H9 (cell line): ENCODE measurements at regions not wholly inside any gene's neighbourhood (a gene's known extent, or its start where the extent isn't known, plus 50 kb on each side); places are given as distances from the start of the nearest gene placed in this dataset.

Experiments used
- DNase-seq: peaks from one replicate; pipeline ENCODE4 v3.0.0-alpha.2; 2017
- H2AFZ ChIP-seq: one replicate; pipeline ENCODE4 v1.6.1; 2013; ENCODE audit warnings: mild to moderate bottlenecking, low read length, control low read depth, moderate library complexity
- H2AK5ac ChIP-seq: 2 replicates; pipeline ENCODE4 v1.6.1; 2013; ENCODE audit warnings: low read length, control low read depth, mixed read lengths; ENCODE audit not compliant: insufficient read length
- H2BK120ac ChIP-seq: one replicate; pipeline ENCODE4 v1.6.1; 2013; ENCODE audit warnings: low read depth, mild to moderate bottlenecking, low read length, control low read depth, inconsistent platforms; ENCODE audit not compliant: poor library complexity, severe bottlenecking
- H2BK12ac ChIP-seq: 2 replicates; pipeline ENCODE4 v1.6.1; 2013; ENCODE audit warnings: low read length, control low read depth, mixed read lengths, low read depth; ENCODE audit not compliant: insufficient read length
- H2BK15ac ChIP-seq: 2 replicates; pipeline ENCODE4 v1.6.1; 2013; ENCODE audit warnings: low read depth, low read length, control low read depth
- H2BK20ac ChIP-seq: one replicate; pipeline ENCODE4 v1.6.1; 2013; ENCODE audit warnings: low read depth, mild to moderate bottlenecking, low read length, control low read depth, inconsistent platforms; ENCODE audit not compliant: poor library complexity, severe bottlenecking
- H2BK5ac ChIP-seq: 2 replicates; pipeline ENCODE4 v1.6.1; 2013; ENCODE audit warnings: low read length, control low read depth, mixed read lengths; ENCODE audit not compliant: insufficient read length
- H3K14ac ChIP-seq: 2 replicates; pipeline ENCODE4 v1.6.1; 2013; ENCODE audit warnings: low read length, control low read depth; ENCODE audit not compliant: insufficient read depth
- H3K18ac ChIP-seq: 2 replicates; pipeline ENCODE4 v1.6.1; 2013; ENCODE audit warnings: low read depth, mild to moderate bottlenecking, mixed read lengths, low read length, control low read depth; ENCODE audit not compliant: insufficient read length
- H3K23ac ChIP-seq: 2 replicates; pipeline ENCODE4 v1.6.1; 2013; ENCODE audit warnings: low read length, control low read depth, mixed read lengths, low read depth; ENCODE audit not compliant: insufficient read length
- H3K23me2 ChIP-seq: 2 replicates; pipeline ENCODE4 v1.6.1; 2013; ENCODE audit warnings: low read depth, mild to moderate bottlenecking, mixed read lengths, low read length, control low read depth; ENCODE audit not compliant: insufficient read length, poor library complexity, severe bottlenecking
- H3K27ac ChIP-seq: 2 replicates; pipeline ENCODE4 v1.5.1; 2013; ENCODE audit warnings: low read length, control low read depth, mixed read lengths, low read depth; ENCODE audit not compliant: insufficient read length
- H3K27me3 ChIP-seq: 2 replicates; pipeline ENCODE4 v1.6.1; 2013; ENCODE audit warnings: low read length, control low read depth, inconsistent platforms; ENCODE audit not compliant: insufficient read depth
- H3K4ac ChIP-seq: 2 replicates; pipeline ENCODE4 v1.6.1; 2013; ENCODE audit warnings: low read depth, mild to moderate bottlenecking, control low read depth, inconsistent platforms, low read length, moderate library complexity
- H3K4me1 ChIP-seq: 2 replicates; pipeline ENCODE4 v1.6.1; 2013; ENCODE audit warnings: low read length, control low read depth, inconsistent platforms; ENCODE audit not compliant: insufficient read depth
- H3K4me2 ChIP-seq: 2 replicates; pipeline ENCODE4 v1.6.1; 2013; ENCODE audit warnings: low read length, control low read depth, mixed read lengths; ENCODE audit not compliant: insufficient read length, insufficient read depth
- H3K56ac ChIP-seq: 2 replicates; pipeline ENCODE4 v1.6.1; 2013; ENCODE audit warnings: low read depth, mild to moderate bottlenecking, mixed read lengths, low read length, control low read depth; ENCODE audit not compliant: insufficient read length
- H3K79me1 ChIP-seq: 2 replicates; pipeline ENCODE4 v1.6.1; 2013; ENCODE audit warnings: low read depth, mild to moderate bottlenecking, moderate library complexity, low read length, control low read depth, inconsistent platforms; ENCODE audit not compliant: insufficient read depth, poor library complexity, severe bottlenecking
- H3K79me2 ChIP-seq: 2 replicates; pipeline ENCODE4 v1.6.1; 2013; ENCODE audit warnings: low read length, control low read depth, inconsistent platforms; ENCODE audit not compliant: insufficient read depth
- H3K9ac ChIP-seq: 2 replicates; pipeline ENCODE4 v1.6.1; 2013; ENCODE audit warnings: low read length, control low read depth, mixed read lengths; ENCODE audit not compliant: insufficient read length; ENCODE audit errors: extremely low read depth
- H3K9me3 ChIP-seq: one replicate; pipeline ENCODE4 v1.6.1; 2013; ENCODE audit warnings: low read depth, low read length, inconsistent platforms; ENCODE audit not compliant: control insufficient read depth
- H3T11ph ChIP-seq: one replicate; pipeline ENCODE4 v1.6.1; 2013; ENCODE audit warnings: mild to moderate bottlenecking, low read length, control low read depth, inconsistent platforms
- H4K20me1 ChIP-seq: one replicate; pipeline ENCODE4 v1.6.1; 2013; ENCODE audit not compliant: control insufficient read depth, insufficient read length, insufficient read depth
- H4K5ac ChIP-seq: 2 replicates; pipeline ENCODE4 v1.6.1; 2013; ENCODE audit warnings: low read depth, mild to moderate bottlenecking, mixed read lengths, low read length, control low read depth; ENCODE audit not compliant: insufficient read length
- H4K8ac ChIP-seq: replicated peaks from 2 replicates; pipeline ENCODE4 v1.6.1; 2013; ENCODE audit warnings: low read length, control low read depth, mixed read lengths, low read depth; ENCODE audit not compliant: insufficient read length
- H4K91ac ChIP-seq: 2 replicates; pipeline ENCODE4 v1.6.1; 2013; ENCODE audit warnings: low read depth, mild to moderate bottlenecking, moderate library complexity, mixed read lengths, low read length, control low read depth; ENCODE audit not compliant: insufficient read length
- H3K27ac Mint-ChIP-seq, 3 experiments: 2 replicates in 2 of 3; 3 replicates in 1 of 3; pipeline ENCODE4 v1.8.0; 2020 to 2021; ENCODE audit warnings: mixed read lengths in 3 of 3, mild to moderate bottlenecking in 1 of 3, moderate library complexity in 1 of 3
- H3K27me3 Mint-ChIP-seq: 2 replicates; pipeline ENCODE4 v1.8.0; 2021; ENCODE audit warnings: low read depth, mild to moderate bottlenecking, moderate library complexity, mixed read lengths
- H3K36me3 Mint-ChIP-seq, 3 experiments: 2 replicates in 2 of 3; 3 replicates in 1 of 3; pipeline ENCODE4 v1.8.0; 2020 to 2021; ENCODE audit warnings: low read depth in 3 of 3, mixed read lengths in 3 of 3; ENCODE audit not compliant: insufficient read depth in 1 of 3
- H3K4me1 Mint-ChIP-seq, 2 experiments: 2 replicates each; pipeline ENCODE4 v1.8.0; 2020; ENCODE audit warnings: mixed read lengths in 2 of 2
- H3K4me3 Mint-ChIP-seq, 2 experiments: 2 replicates in 1 of 2; 3 replicates in 1 of 2; pipeline ENCODE4 v1.8.0; 2020 to 2021; ENCODE audit warnings: mild to moderate bottlenecking in 2 of 2, mixed read lengths in 2 of 2, moderate library complexity in 1 of 2
- H3K9me3 Mint-ChIP-seq, 2 experiments: 2 replicates in 1 of 2; 3 replicates in 1 of 2; pipeline ENCODE4 v1.8.0; 2020; ENCODE audit warnings: mild to moderate bottlenecking in 2 of 2, mixed read lengths in 2 of 2, moderate library complexity in 1 of 2
- CTCF ChIP-seq: fragments of 200-600 bp; sonication (generic); conservative IDR thresholded peaks from 3 replicates; pipeline ENCODE4 v1.8.0; 2021; ENCODE audit warnings: antibody characterized with exemption, mild to moderate bottlenecking

- Histone ChIP-seq H4K20me1 (no peaks in the 10 kb centered on the region), H2BK5ac (no peak overlapping the region), H3K23me2 (no peaks in the 10 kb centered on the region), H3K79me1 (no peaks in the 10 kb centered on the region), H4K5ac (no peak overlapping the region), H3K14ac (no peak overlapping the region), H3K27me3 (no peaks in the 10 kb centered on the region), H2BK15ac (no peak overlapping the region), H3K56ac (no peak overlapping the region), H2AK5ac (no peak overlapping the region), H3K4me2 (no peak overlapping the region), H4K91ac (no peak overlapping the region), H3K9me3 (peaks cover 4% of the 10 kb centered on the region), H3K27ac (no peak overlapping the region), H4K8ac (no peak overlapping the region), H3T11ph (no peak overlapping the region), H2BK12ac (no peak overlapping the region), H2BK20ac (no peak overlapping the region), H2BK120ac (no peak overlapping the region), H3K4me1 (no peaks in the 10 kb centered on the region), H3K79me2 (no peaks in the 10 kb centered on the region), H3K9ac (no peak overlapping the region), H3K4ac (no peak overlapping the region), H3K18ac (no peak overlapping the region), H2AFZ (no peak overlapping the region), H3K23ac (no peak overlapping the region)
- Mint-ChIP-seq H3K27ac (no peak overlapping the region), H3K4me3 (no peak overlapping the region), H3K4me1 (peaks cover 2 to 3% of the 10 kb centered on the region in 2 experiments; a peak in 3 of 4 replicates), H3K36me3 (peaks cover 1 to 17% (median 5%) of the 10 kb centered on the region in 3 experiments; a peak in 4 of 7 replicates), H3K9me3 (peaks cover 21 to 24% of the 10 kb centered on the region in 2 experiments; a peak in 4 of 5 replicates), H3K27me3 (no peaks in the 10 kb centered on the region; the same call in 1 of the 2 replicates)
- no peak for TF ChIP-seq CTCF
- DNase-seq, result no peak
Observed at GRCh38 chr7:113267271-113267670, 148.9 kb upstream of the SMIM30 start.
